Cardiac muscle cell (in vitro differentiated cells and primary cell): ENCODE measurements at regions not wholly inside any gene's neighbourhood (a gene's known extent, or its start where the extent isn't known, plus 50 kb on each side); places are given as distances from the start of the nearest gene placed in this dataset.

Source experiments
- DNase-seq, 2 donors: peaks; one replicate each; pipeline versions ENCODE4 v3.0.0 to v3.0.0-alpha.2; 2010 to 2017; ENCODE audit warnings: low read depth in 1 of 2, low spot score in 1 of 2
- H3K27ac ChIP-seq: fragments of 200-600 bp; sonication (generic); 2 replicates; pipeline ENCODE4 v1.5.1; 2016
- H3K27me3 ChIP-seq: fragments of 200-600 bp; sonication (generic); 2 replicates; pipeline ENCODE4 v1.6.0; 2016; ENCODE audit warnings: control low read depth
- H3K36me3 ChIP-seq: fragments of 200-600 bp; sonication (generic); 2 replicates; pipeline ENCODE4 v1.5.1; 2016; ENCODE audit warnings: control low read depth
- H3K4me1 ChIP-seq: fragments of 200-600 bp; sonication (generic); 2 replicates; pipeline ENCODE4 v1.8.1; 2017; ENCODE audit warnings: low read depth, mild to moderate bottlenecking, mixed run types
- H3K4me3 ChIP-seq: fragments of 200-600 bp; sonication (generic); 2 replicates; pipeline ENCODE4 v1.5.1; 2016; ENCODE audit warnings: mild to moderate bottlenecking
- H3K9me3 ChIP-seq: fragments of 200-600 bp; sonication (generic); 2 replicates; pipeline ENCODE4 v1.5.1; 2017; ENCODE audit warnings: low read depth, mild to moderate bottlenecking, control low read depth
- CTCF ChIP-seq: IDR thresholded peaks from 2 replicates; pipeline ENCODE4 v1.5.1; 2012; ENCODE audit warnings: low read depth, mild to moderate bottlenecking, low read length

GRCh38 chr10:56496186-56496486 lies 135.1 kb upstream of the ZWINT start:
- H3K4me3 ChIP-seq, result no peak overlapping the region

GRCh38 chr10:56487746-56488145 lies 126.7 kb upstream of the ZWINT start:
- H3K27ac ChIP-seq, result no peak overlapping the region
- DNase-seq, result no peak
- TF ChIP-seq CTCF, result no peak
- no peaks in the 10 kb centered on the region for H3K27me3 ChIP-seq
- no peak overlapping the region for H3K4me3 ChIP-seq
- H3K4me1 ChIP-seq, result no peaks in the 10 kb centered on the region
- no peaks in the 10 kb centered on the region for H3K36me3 ChIP-seq
- H3K9me3 ChIP-seq, result no peaks in the 10 kb centered on the region

More at GRCh38 chr10:56496186-56496486, 135.1 kb upstream of the ZWINT start:
- H3K27me3 ChIP-seq, result no peaks in the 10 kb centered on the region
- H3K27ac ChIP-seq, result no peak overlapping the region
- DNase-seq, result no peak
- H3K9me3 ChIP-seq, result no peaks in the 10 kb centered on the region
- TF ChIP-seq CTCF, result no peak
- H3K4me1 ChIP-seq, result no peaks in the 10 kb centered on the region
- no peaks in the 10 kb centered on the region for H3K36me3 ChIP-seq

GRCh38 chr10:56481521-56482091 lies 120.5 kb upstream of the ZWINT start:
- DNase-seq, result no peak
- Histone ChIP-seq H3K27ac (no peak overlapping the region), H3K4me3 (no peak overlapping the region), H3K36me3 (no peaks in the 10 kb centered on the region), H3K9me3 (no peaks in the 10 kb centered on the region), H3K27me3 (no peaks in the 10 kb centered on the region), H3K4me1 (no peaks in the 10 kb centered on the region)
- TF ChIP-seq CTCF, result no peak

- DNase-seq, result no peak
- TF ChIP-seq CTCF, result no peak
- no peaks in the 10 kb centered on the region for H3K27me3 ChIP-seq
- no peaks in the 10 kb centered on the region for H3K36me3 ChIP-seq
- no peaks in the 10 kb centered on the region for H3K9me3 ChIP-seq
- H3K27ac ChIP-seq, result no peak overlapping the region
- no peaks in the 10 kb centered on the region for H3K4me1 ChIP-seq
- H3K4me3 ChIP-seq, result no peak overlapping the region
Measured at GRCh38 chr10:56472978-56473377, 111.9 kb upstream of the ZWINT start.

GRCh38 chr10:56470701-56471100 lies 109.6 kb upstream of the ZWINT start:
- no peak overlapping the region for H3K4me3 ChIP-seq
- TF ChIP-seq CTCF, result no peak
- no peak for DNase-seq
- no peak overlapping the region for H3K27ac ChIP-seq
- no peaks in the 10 kb centered on the region for H3K4me1 ChIP-seq
- H3K27me3 ChIP-seq, result no peaks in the 10 kb centered on the region
- H3K9me3 ChIP-seq, result no peaks in the 10 kb centered on the region
- H3K36me3 ChIP-seq, result no peaks in the 10 kb centered on the region

GRCh38 chr10:56469482-56469881 lies 108.4 kb upstream of the ZWINT start:
- no peak overlapping the region for H3K27ac ChIP-seq
- H3K36me3 ChIP-seq, result no peaks in the 10 kb centered on the region
- no peak overlapping the region for H3K4me3 ChIP-seq
- H3K9me3 ChIP-seq, result no peaks in the 10 kb centered on the region
- DNase-seq, result peak in 1 of 2 donors; percentile 1
- H3K27me3 ChIP-seq, result no peaks in the 10 kb centered on the region
- H3K4me1 ChIP-seq, result no peaks in the 10 kb centered on the region
- TF ChIP-seq CTCF, result no peak
